IMR-90 (cell line): ENCODE measurements at regions not wholly inside any gene's neighbourhood (a gene's known extent, or its start where the extent isn't known, plus 50 kb on each side); places are given as distances from the start of the nearest gene placed in this dataset.

Experiments used
- CHD1 ChIP-seq: IDR thresholded peaks from 2 replicates; pipeline ENCODE4 v1.6.1; 2012; ENCODE audit warnings: low read depth, low read length, improper control_type of control experiment
- MXI1 ChIP-seq: IDR thresholded peaks from 2 replicates; pipeline ENCODE4 v1.6.1; 2012; ENCODE audit warnings: low read depth, mild to moderate bottlenecking, low read length, moderate library complexity, borderline replicate concordance
- POLR2A ChIP-seq: IDR thresholded peaks from 2 replicates; pipeline ENCODE4 v1.6.1; 2012; ENCODE audit warnings: mild to moderate bottlenecking, low read depth, low read length
- TF ChIP-seq, protein P1 (sequence below): conservative IDR thresholded peaks from 2 replicates; pipeline ENCODE4 v1.5.1; 2012; ENCODE audit warnings: mild to moderate bottlenecking, low read depth, low read length, improper control_type of control experiment

DNA sequence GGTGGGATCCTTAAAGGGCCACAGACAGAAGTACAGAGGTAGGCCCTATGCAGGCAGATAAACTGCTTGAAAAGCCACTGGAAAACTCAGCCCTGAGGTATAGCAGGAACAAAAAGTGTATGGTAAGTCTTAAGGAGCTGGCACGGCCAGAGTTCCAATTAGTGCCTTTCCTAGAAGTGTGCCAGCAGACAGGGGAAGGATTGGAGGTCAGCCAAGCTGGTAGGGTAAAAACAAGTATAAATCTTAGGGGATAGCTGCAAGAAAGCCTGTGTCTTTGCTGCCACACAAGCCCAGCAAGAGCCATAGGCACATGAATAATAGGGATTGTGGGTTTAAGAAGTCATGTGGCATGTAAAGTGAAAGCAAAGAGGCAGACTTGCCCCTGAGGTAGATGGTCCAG is 582.5 kb downstream of the PLOD2 start:
- TF ChIP-seq, protein P1, sequence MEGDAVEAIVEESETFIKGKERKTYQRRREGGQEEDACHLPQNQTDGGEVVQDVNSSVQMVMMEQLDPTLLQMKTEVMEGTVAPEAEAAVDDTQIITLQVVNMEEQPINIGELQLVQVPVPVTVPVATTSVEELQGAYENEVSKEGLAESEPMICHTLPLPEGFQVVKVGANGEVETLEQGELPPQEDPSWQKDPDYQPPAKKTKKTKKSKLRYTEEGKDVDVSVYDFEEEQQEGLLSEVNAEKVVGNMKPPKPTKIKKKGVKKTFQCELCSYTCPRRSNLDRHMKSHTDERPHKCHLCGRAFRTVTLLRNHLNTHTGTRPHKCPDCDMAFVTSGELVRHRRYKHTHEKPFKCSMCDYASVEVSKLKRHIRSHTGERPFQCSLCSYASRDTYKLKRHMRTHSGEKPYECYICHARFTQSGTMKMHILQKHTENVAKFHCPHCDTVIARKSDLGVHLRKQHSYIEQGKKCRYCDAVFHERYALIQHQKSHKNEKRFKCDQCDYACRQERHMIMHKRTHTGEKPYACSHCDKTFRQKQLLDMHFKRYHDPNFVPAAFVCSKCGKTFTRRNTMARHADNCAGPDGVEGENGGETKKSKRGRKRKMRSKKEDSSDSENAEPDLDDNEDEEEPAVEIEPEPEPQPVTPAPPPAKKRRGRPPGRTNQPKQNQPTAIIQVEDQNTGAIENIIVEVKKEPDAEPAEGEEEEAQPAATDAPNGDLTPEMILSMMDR, result no peak
- TF ChIP-seq POLR2A, result no peak
- TF ChIP-seq CHD1, result no peak
- TF ChIP-seq MXI1, result no peak
